Astrocyte (in vitro differentiated cells and primary cell): ENCODE measurements at regions not wholly inside any gene's neighbourhood (a gene's known extent, or its start where the extent isn't known, plus 50 kb on each side); places are given as distances from the start of the nearest gene placed in this dataset.
A peak's percentile ranks its signal among the peaks of the same experiment; 100 is the strongest.

Experiments used
- DNase-seq: peaks from one replicate; pipeline ENCODE4 v3.0.0-alpha.2; 2010; ENCODE audit warnings: low read depth
- FAIRE-seq: peaks from 2 replicates; lab custom pipeline; 2011; peaks lifted over from hg19 to GRCh38; lab: Jason Lieb, UNC
- H2AFZ ChIP-seq: 2 replicates; pipeline ENCODE4 v1.6.0; 2012; ENCODE audit warnings: low read depth, low read length, inconsistent platforms
- H3K27ac ChIP-seq: 2 replicates; pipeline ENCODE4 v1.5.1; 2011; ENCODE audit warnings: low read depth, low read length, inconsistent platforms
- H3K27me3 ChIP-seq: 2 replicates; pipeline ENCODE4 v1.6.0; 2011; ENCODE audit warnings: low read length, inconsistent platforms; ENCODE audit not compliant: insufficient read depth
- H3K36me3 ChIP-seq: 2 replicates; pipeline ENCODE4 v1.5.1; 2011; ENCODE audit warnings: low read length, inconsistent platforms; ENCODE audit not compliant: insufficient read depth
- H3K4me1 ChIP-seq: 2 replicates; pipeline ENCODE4 v1.5.1; 2011; ENCODE audit warnings: low read length, inconsistent platforms; ENCODE audit not compliant: insufficient read depth
- H3K4me2 ChIP-seq: 2 replicates; pipeline ENCODE4 v1.6.0; 2012; ENCODE audit warnings: low read length, inconsistent platforms
- H3K4me3 ChIP-seq: 2 replicates; pipeline ENCODE4 v1.5.1; 2011; ENCODE audit warnings: low read depth, mild to moderate bottlenecking, low read length, inconsistent platforms; ENCODE audit not compliant: insufficient read depth
- H3K79me2 ChIP-seq: 2 replicates; pipeline ENCODE4 v1.6.0; 2012; ENCODE audit warnings: mild to moderate bottlenecking, low read length, inconsistent platforms; ENCODE audit not compliant: insufficient read depth
- H3K9ac ChIP-seq: 2 replicates; pipeline ENCODE4 v1.6.0; 2012; ENCODE audit warnings: mild to moderate bottlenecking, low read length, inconsistent platforms
- H3K9me3 ChIP-seq: 2 replicates; pipeline ENCODE4 v1.5.1; 2012; ENCODE audit warnings: low read depth, mild to moderate bottlenecking, low read length, inconsistent platforms; ENCODE audit not compliant: insufficient read depth
- H4K20me1 ChIP-seq: 2 replicates; pipeline ENCODE4 v1.6.0; 2012; ENCODE audit warnings: low read length, inconsistent platforms; ENCODE audit not compliant: insufficient read depth
- H3K27ac Mint-ChIP-seq: one replicate; pipeline ENCODE4 v1.8.0; 2021; ENCODE audit warnings: mild to moderate bottlenecking, mixed read lengths; ENCODE audit not compliant: unreplicated experiment
- H3K27me3 Mint-ChIP-seq: one replicate; pipeline ENCODE4 v1.8.0; 2021; ENCODE audit warnings: low read depth, mixed read lengths; ENCODE audit not compliant: unreplicated experiment
- H3K36me3 Mint-ChIP-seq: one replicate; pipeline ENCODE4 v1.8.0; 2021; ENCODE audit warnings: low read depth, mixed read lengths; ENCODE audit not compliant: unreplicated experiment
- H3K4me1 Mint-ChIP-seq: one replicate; pipeline ENCODE4 v1.8.0; 2021; ENCODE audit warnings: low read depth, mixed read lengths; ENCODE audit not compliant: unreplicated experiment
- H3K4me3 Mint-ChIP-seq: one replicate; pipeline ENCODE4 v1.8.0; 2021; ENCODE audit warnings: mild to moderate bottlenecking, moderate library complexity, mixed read lengths; ENCODE audit not compliant: unreplicated experiment
- H3K9me3 Mint-ChIP-seq: one replicate; pipeline ENCODE4 v1.8.0; 2021; ENCODE audit warnings: mild to moderate bottlenecking, mixed read lengths; ENCODE audit not compliant: unreplicated experiment
- EZH2 ChIP-seq: IDR thresholded peaks from 2 replicates; pipeline ENCODE4 v1.6.1; 2012; ENCODE audit warnings: mild to moderate bottlenecking, low read length, inconsistent platforms; ENCODE audit not compliant: insufficient read depth
- TF ChIP-seq, protein P1 (sequence below): IDR thresholded peaks from 2 replicates; pipeline ENCODE4 v1.5.1; 2011; ENCODE audit warnings: low read depth, mild to moderate bottlenecking, inconsistent platforms, low read length, moderate library complexity; ENCODE audit not compliant: insufficient read depth

DNA sequence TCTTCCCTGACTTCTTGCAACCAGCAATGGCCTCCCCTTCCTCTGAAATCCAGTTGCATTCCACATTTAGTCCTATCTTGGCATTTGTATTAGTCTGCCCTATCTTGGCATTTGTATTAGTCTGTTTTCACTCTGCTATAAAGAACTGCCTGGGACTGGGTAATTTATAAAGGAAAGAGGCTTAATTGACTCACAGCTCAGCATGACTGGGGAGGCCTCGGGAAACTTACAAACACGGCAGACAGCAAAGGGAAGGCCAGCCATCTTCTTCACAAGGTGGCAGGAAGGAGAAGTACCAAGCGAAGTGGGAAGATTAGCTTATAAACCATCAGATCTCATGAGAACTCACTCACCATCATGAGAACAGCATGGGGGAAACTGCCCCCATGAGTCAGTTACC lies 234.5 kb upstream of the COPS8 start:
- H3K36me3 Mint-ChIP-seq, result peaks cover 3% of the 10 kb centered on the region
- Histone ChIP-seq H3K27me3 (peaks cover 3% of the 10 kb centered on the region), H3K36me3 (no peaks in the 10 kb centered on the region), H3K4me1 (no peaks in the 10 kb centered on the region), H3K27ac (no peak overlapping the region), H3K4me3 (no peak overlapping the region), H3K9ac (no peak overlapping the region), H3K4me2 (no peak overlapping the region), H3K79me2 (no peaks in the 10 kb centered on the region), H2AFZ (no peak overlapping the region), H3K9me3 (no peaks in the 10 kb centered on the region), H4K20me1 (no peaks in the 10 kb centered on the region)
- H3K9me3 Mint-ChIP-seq, result peaks cover 7% of the 10 kb centered on the region
- no peak overlapping the region for H3K4me3 Mint-ChIP-seq
- DNase-seq (no peak), FAIRE-seq (peak; percentile 9)
- H3K27ac Mint-ChIP-seq, result no peak overlapping the region
- H3K27me3 Mint-ChIP-seq, result peaks cover 8% of the 10 kb centered on the region
- H3K4me1 Mint-ChIP-seq, result peaks cover 3% of the 10 kb centered on the region
- TF ChIP-seq, protein P1, sequence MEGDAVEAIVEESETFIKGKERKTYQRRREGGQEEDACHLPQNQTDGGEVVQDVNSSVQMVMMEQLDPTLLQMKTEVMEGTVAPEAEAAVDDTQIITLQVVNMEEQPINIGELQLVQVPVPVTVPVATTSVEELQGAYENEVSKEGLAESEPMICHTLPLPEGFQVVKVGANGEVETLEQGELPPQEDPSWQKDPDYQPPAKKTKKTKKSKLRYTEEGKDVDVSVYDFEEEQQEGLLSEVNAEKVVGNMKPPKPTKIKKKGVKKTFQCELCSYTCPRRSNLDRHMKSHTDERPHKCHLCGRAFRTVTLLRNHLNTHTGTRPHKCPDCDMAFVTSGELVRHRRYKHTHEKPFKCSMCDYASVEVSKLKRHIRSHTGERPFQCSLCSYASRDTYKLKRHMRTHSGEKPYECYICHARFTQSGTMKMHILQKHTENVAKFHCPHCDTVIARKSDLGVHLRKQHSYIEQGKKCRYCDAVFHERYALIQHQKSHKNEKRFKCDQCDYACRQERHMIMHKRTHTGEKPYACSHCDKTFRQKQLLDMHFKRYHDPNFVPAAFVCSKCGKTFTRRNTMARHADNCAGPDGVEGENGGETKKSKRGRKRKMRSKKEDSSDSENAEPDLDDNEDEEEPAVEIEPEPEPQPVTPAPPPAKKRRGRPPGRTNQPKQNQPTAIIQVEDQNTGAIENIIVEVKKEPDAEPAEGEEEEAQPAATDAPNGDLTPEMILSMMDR, result no peak
- TF ChIP-seq EZH2, result no peak

DNA sequence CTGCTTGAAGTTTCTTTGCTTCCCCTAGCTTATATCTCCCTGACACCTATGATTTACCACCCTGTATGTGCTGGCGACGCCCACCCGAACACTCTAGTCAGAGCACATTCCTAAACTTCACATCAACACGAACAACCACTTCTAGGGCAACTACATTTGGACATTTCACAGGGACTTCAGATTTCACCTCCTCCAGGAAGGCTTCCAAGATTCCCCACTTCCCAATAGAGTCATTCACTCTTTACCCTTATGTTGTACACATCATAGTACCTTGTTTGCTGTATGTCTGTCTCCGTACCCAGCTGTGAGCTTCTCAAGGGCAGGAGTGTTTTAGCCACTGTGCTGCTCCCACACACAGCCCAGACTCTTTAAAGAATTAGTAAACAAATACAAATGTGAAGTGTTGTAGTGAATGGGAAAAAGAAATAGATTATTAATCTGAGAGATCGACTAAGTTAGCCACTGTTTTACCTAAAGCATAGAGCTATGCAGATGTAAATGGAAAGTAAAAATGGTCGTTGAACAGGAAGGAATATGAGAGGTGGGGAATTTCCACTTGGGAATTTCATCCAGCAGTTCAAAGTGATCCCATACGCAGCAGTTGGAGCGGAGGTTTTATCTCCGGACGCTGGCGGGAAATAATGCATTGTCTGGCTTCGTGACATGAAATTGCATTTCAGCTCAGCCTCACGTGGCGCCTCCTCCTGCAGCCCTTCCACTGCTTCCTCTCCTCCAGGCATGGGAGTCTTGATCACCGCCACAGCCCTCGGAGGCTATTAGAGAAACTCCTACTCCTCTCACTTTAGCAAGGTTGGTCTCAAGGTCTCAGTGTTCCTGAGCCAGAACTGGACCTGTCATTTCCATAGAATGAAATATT lies 233.4 kb upstream of the COPS8 start:
- FAIRE-seq (no peak), DNase-seq (no peak)
- H3K27me3 ChIP-seq, result peaks cover 2% of the 10 kb centered on the region
- no peak overlapping the region for H3K4me2 ChIP-seq
- no peaks in the 10 kb centered on the region for H3K9me3 ChIP-seq
- Mint-ChIP-seq H3K36me3 (peaks cover 3% of the 10 kb centered on the region), H3K9me3 (peaks cover 4% of the 10 kb centered on the region), H3K27me3 (peaks cover 8% of the 10 kb centered on the region), H3K27ac (peak overlapping the region; percentile 70), H3K4me1 (peaks cover 5% of the 10 kb centered on the region), H3K4me3 (peak overlapping the region; percentile 30)
- H3K4me1 ChIP-seq, result no peaks in the 10 kb centered on the region
- H3K27ac ChIP-seq, result no peak overlapping the region
- TF ChIP-seq EZH2, result no peak
- TF ChIP-seq, protein P1, result no peak
- H3K4me3 ChIP-seq, result no peak overlapping the region
- H4K20me1 ChIP-seq, result no peaks in the 10 kb centered on the region
- H3K79me2 ChIP-seq, result no peaks in the 10 kb centered on the region
- no peak overlapping the region for H3K9ac ChIP-seq
- H3K36me3 ChIP-seq, result no peaks in the 10 kb centered on the region
- H2AFZ ChIP-seq, result no peak overlapping the region

DNA sequence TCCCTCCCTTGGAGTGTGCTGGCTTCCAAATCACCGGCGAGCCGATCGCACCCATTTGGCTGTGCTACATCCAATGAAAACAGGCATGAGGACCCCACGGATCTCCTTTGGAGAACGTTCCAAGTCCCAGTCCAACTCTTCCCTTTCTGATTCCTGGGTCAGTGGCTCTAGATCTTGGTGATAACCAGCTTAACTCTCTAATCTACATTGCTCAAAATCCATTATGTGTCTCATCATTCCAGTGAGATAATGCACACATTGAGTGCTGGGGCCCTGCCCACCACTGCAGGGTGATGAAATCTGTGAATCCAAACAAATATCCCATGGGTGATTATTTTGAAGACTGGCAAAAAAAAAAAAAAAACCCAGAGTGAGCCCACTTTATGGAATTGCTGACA lies 232.7 kb upstream of the COPS8 start:
- H3K79me2 ChIP-seq, result no peaks in the 10 kb centered on the region
- peaks cover 3% of the 10 kb centered on the region for H3K36me3 Mint-ChIP-seq
- H3K4me1 Mint-ChIP-seq, result peaks cover 5% of the 10 kb centered on the region
- no peaks in the 10 kb centered on the region for H3K36me3 ChIP-seq
- peaks cover 4% of the 10 kb centered on the region for H3K9me3 Mint-ChIP-seq
- no peak overlapping the region for H2AFZ ChIP-seq
- no peak for FAIRE-seq
- no peaks in the 10 kb centered on the region for H3K27me3 ChIP-seq
- peaks cover 10% of the 10 kb centered on the region for H3K27me3 Mint-ChIP-seq
- no peak overlapping the region for H3K4me2 ChIP-seq
- no peak overlapping the region for H3K27ac ChIP-seq
- H3K4me3 ChIP-seq, result no peak overlapping the region
- peak overlapping the region; percentile 70 for H3K27ac Mint-ChIP-seq
- no peak overlapping the region for H3K9ac ChIP-seq
- H3K4me1 ChIP-seq, result no peaks in the 10 kb centered on the region
- TF ChIP-seq EZH2, result no peak
- TF ChIP-seq, protein P1, result no peak
- no peaks in the 10 kb centered on the region for H3K9me3 ChIP-seq
- H3K4me3 Mint-ChIP-seq, result no peak overlapping the region
- no peak for DNase-seq
- H4K20me1 ChIP-seq, result no peaks in the 10 kb centered on the region
